Breast epithelium (tissue), 3 donors: ENCODE measurements at regions not wholly inside any gene's neighbourhood (a gene's known extent, or its start where the extent isn't known, plus 50 kb on each side); places are given as distances from the start of the nearest gene placed in this dataset.

Experiments used
- POLR2A ChIP-seq: fragments of 450-650 bp; IDR thresholded peaks from one replicate; pipeline ENCODE4 v1.6.1; 2016; ENCODE audit warnings: antibody characterized with exemption, mild to moderate bottlenecking, moderate library complexity
- POLR2AphosphoS5 ChIP-seq, 3 donors: sonication (generic); formaldehyde crosslinking; IDR thresholded peaks; one replicate each; pipeline ENCODE4 v1.6.1; 2017; ENCODE audit warnings: antibody characterized with exemption in 3 of 3
- TF ChIP-seq, protein P1 (sequence below), 3 donors: fragments of 450-650 bp; IDR thresholded peaks; one replicate each; pipeline ENCODE4 v1.5.1; 2016 to 2017; ENCODE audit warnings: antibody characterized with exemption in 3 of 3, mild to moderate bottlenecking in 3 of 3, moderate library complexity in 3 of 3

DNA sequence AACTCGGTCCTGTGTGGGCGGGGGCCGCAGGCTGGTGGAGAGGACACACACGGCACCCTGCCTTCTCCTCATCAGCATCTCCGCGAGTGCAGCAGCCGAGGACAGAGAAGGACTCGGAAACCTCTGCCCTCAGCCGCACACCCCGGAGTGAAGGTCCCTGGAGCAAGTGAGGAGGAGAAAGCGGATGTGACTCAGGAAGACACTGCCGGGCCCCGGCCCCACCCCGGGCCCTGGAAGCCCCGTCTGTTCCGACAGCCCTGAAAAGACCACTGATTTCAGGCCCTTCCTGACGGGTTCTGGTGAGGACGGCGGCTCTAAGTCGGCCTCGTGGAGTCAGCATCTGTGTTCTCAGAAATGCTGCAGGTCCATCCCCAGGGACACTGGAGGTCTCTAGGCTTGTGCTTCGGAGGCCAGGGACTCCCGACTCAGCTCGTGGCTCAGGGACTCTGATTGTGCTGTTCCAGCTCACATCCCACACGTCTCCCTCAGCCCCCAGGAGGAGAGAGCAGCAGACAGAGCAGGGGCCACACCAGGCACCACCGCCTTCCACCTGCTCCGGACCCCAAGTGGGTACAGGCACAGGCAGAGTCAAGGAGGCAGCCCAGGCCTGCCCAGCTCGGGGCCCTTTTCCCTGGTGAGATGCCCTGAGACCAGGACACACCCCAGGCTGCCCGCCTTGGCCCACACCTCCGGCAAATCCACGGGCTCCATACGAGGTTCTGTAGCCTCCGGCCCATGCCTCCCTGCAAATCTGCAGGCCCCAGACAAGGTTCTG, 134.5 kb upstream of the NKX1-1 start:
- TF ChIP-seq, protein P1, sequence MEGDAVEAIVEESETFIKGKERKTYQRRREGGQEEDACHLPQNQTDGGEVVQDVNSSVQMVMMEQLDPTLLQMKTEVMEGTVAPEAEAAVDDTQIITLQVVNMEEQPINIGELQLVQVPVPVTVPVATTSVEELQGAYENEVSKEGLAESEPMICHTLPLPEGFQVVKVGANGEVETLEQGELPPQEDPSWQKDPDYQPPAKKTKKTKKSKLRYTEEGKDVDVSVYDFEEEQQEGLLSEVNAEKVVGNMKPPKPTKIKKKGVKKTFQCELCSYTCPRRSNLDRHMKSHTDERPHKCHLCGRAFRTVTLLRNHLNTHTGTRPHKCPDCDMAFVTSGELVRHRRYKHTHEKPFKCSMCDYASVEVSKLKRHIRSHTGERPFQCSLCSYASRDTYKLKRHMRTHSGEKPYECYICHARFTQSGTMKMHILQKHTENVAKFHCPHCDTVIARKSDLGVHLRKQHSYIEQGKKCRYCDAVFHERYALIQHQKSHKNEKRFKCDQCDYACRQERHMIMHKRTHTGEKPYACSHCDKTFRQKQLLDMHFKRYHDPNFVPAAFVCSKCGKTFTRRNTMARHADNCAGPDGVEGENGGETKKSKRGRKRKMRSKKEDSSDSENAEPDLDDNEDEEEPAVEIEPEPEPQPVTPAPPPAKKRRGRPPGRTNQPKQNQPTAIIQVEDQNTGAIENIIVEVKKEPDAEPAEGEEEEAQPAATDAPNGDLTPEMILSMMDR (IDR thresholded peaks at IDR 0.05) = no peak
- no peak for TF ChIP-seq POLR2A
- TF ChIP-seq POLR2AphosphoS5 (IDR thresholded peaks at IDR 0.05) = no peak
